Endothelial cell of umbilical vein (primary cell): ENCODE measurements at regions not wholly inside any gene's neighbourhood (a gene's known extent, or its start where the extent isn't known, plus 50 kb on each side); places are given as distances from the start of the nearest gene placed in this dataset.

ENCODE experiments used
- BruUV-seq: library from RNA; stranded (reverse); fragments of 400-500 nt; replicated peaks from 2 replicates; lab custom pipeline; 2021; lab: Mats Ljungman, UMichigan
- CTCF ChIA-PET: fragments of 300-600, 350-600 bp; sonication (Branson Sonifier 250); formaldehyde crosslinking; loops from one replicate; lab custom pipeline; 2021; ENCODE audit warnings: antibody characterized with exemption, inconsistent platforms; lab: Charles Lee
- POLR2A ChIA-PET: fragments of 300-600, 350-600 bp; sonication (Branson Sonifier 250); formaldehyde crosslinking; loops from one replicate; lab custom pipeline; 2021; ENCODE audit warnings: antibody characterized with exemption, inconsistent platforms; lab: Charles Lee
- DNase-seq: peaks from one replicate; pipeline ENCODE4 v3.0.0-alpha.2; 2011; ENCODE audit warnings: low read depth, low spot score
- FAIRE-seq: peaks from 2 replicates; lab custom pipeline; 2011; peaks lifted over from hg19 to GRCh38; lab: Jason Lieb, UNC
- H2AFZ ChIP-seq: 2 replicates; pipeline ENCODE4 v1.6.0; 2012; ENCODE audit warnings: low read depth, low read length, control low read depth, inconsistent platforms
- H3K27ac ChIP-seq: 2 replicates; pipeline ENCODE4 v1.5.1; 2011; ENCODE audit warnings: low read depth, mild to moderate bottlenecking, control low read depth, low read length, moderate library complexity; ENCODE audit not compliant: insufficient read depth
- H3K27me3 ChIP-seq, 2 experiments: 2 replicates each; pipeline versions ENCODE4 v1.6.0 to v1.6.1; 2011; ENCODE audit warnings: low read length in 2 of 2, mixed read lengths in 1 of 2; ENCODE audit not compliant: control insufficient read depth in 2 of 2, insufficient read depth in 2 of 2
- H3K36me3 ChIP-seq, 2 experiments: 2 replicates in 1 of 2; 3 replicates in 1 of 2; pipeline ENCODE4 v1.5.1; 2011; ENCODE audit warnings: low read length in 2 of 2, mild to moderate bottlenecking in 1 of 2, moderate library complexity in 1 of 2; ENCODE audit not compliant: control insufficient read depth in 2 of 2, insufficient read depth in 2 of 2; ENCODE audit errors: extremely low read depth in 1 of 2
- H3K4me1 ChIP-seq: 3 replicates; pipeline ENCODE4 v1.5.1; 2011; ENCODE audit warnings: mild to moderate bottlenecking, low read length; ENCODE audit not compliant: control insufficient read depth, insufficient read depth; ENCODE audit errors: extremely low read depth
- H3K4me2 ChIP-seq: 2 replicates; pipeline ENCODE4 v1.6.1; 2011; ENCODE audit warnings: low read length, control low read depth, mixed read lengths; ENCODE audit not compliant: insufficient read depth
- H3K4me3 ChIP-seq, 3 experiments: fragments of 200-600 bp in 1 of 3; sonication (generic), shearing (Covaris generic) in 1 of 3; replicated peaks in 1 of 3; 2 replicates each; pipeline ENCODE4 v1.5.1; 2011 to 2016; ENCODE audit warnings: control low read depth in 3 of 3, low read length in 3 of 3, mild to moderate bottlenecking in 2 of 3, inconsistent platforms in 1 of 3, low read depth in 1 of 3, moderate library complexity in 1 of 3; ENCODE audit not compliant: insufficient read depth in 1 of 3
- H3K79me2 ChIP-seq: 2 replicates; pipeline ENCODE4 v1.6.0; 2012; ENCODE audit warnings: low read length, inconsistent platforms; ENCODE audit not compliant: control insufficient read depth, insufficient read depth
- H3K9ac ChIP-seq: replicated peaks from 2 replicates; pipeline ENCODE3; 2011; ENCODE audit warnings: low read length, control low read depth; ENCODE audit not compliant: insufficient read depth; ENCODE audit errors: extremely low read depth
- H3K9me1 ChIP-seq: replicated peaks from 3 replicates; pipeline ENCODE4 v1.6.0; 2011; ENCODE audit warnings: mild to moderate bottlenecking, low read length; ENCODE audit not compliant: control insufficient read depth, insufficient read depth; ENCODE audit errors: extremely low read depth
- H3K9me3 ChIP-seq: replicated peaks from 2 replicates; pipeline ENCODE4 v1.5.1; 2012; ENCODE audit warnings: low read length, inconsistent platforms; ENCODE audit not compliant: control insufficient read depth, insufficient read depth
- H4K20me1 ChIP-seq: replicated peaks from 2 replicates; pipeline ENCODE3; 2011; ENCODE audit warnings: mild to moderate bottlenecking, low read length; ENCODE audit not compliant: control insufficient read depth, insufficient read depth; ENCODE audit errors: extremely low read depth
- EZH2 ChIP-seq: IDR thresholded peaks from 2 replicates; pipeline ENCODE4 v1.6.1; 2012; ENCODE audit warnings: borderline replicate concordance, low read depth, mild to moderate bottlenecking, moderate library complexity, low read length, inconsistent platforms; ENCODE audit not compliant: severe bottlenecking
- FOS ChIP-seq: IDR thresholded peaks from 2 replicates; pipeline ENCODE4 v1.6.1; 2011; ENCODE audit warnings: mild to moderate bottlenecking, low read length, moderate library complexity, borderline replicate concordance; ENCODE audit not compliant: insufficient read depth
- GATA2 ChIP-seq: IDR thresholded peaks from 2 replicates; pipeline ENCODE4 v1.7.0; 2011; ENCODE audit warnings: low read depth, mild to moderate bottlenecking, moderate library complexity, mixed read lengths, low read length; ENCODE audit not compliant: insufficient read length, insufficient read depth
- JUN ChIP-seq: IDR thresholded peaks from 2 replicates; pipeline ENCODE4 v1.6.1; 2011; ENCODE audit warnings: borderline replicate concordance, low read depth; ENCODE audit not compliant: insufficient read length, insufficient read depth
- MYC ChIP-seq: IDR thresholded peaks from one replicate; pipeline ENCODE4 v1.6.1; 2011; ENCODE audit warnings: mild to moderate bottlenecking, low read depth, low read length
- POLR2A ChIP-seq: IDR thresholded peaks from 2 replicates; pipeline ENCODE4 v1.6.1; 2012; ENCODE audit warnings: low read depth, mild to moderate bottlenecking, control low read depth, low read length
- POLR2AphosphoS5 ChIP-seq: IDR thresholded peaks from 2 replicates; pipeline ENCODE4 v1.6.1; 2012; ENCODE audit warnings: low read depth, mild to moderate bottlenecking, control low read depth, low read length, moderate library complexity; ENCODE audit not compliant: insufficient read depth
- dilution Hi-C: fragments of 300-500 bp; cut with MboI; formaldehyde crosslinking; loops from one replicate; pipeline ENCODE4 v1.15.0; 2019; ENCODE audit warnings: low sequenced_read_pairs; ENCODE audit not compliant: extremely low pct_ligation_motif_present
- intact Hi-C: fragments of 100-400 bp; cut with micrococcal nuclease; formaldehyde crosslinking; loops from one replicate; pipeline ENCODE4 v1.10.0; 2022
- TF ChIP-seq, protein P1 (sequence below): IDR thresholded peaks from 2 replicates; pipeline ENCODE4 v1.6.1; 2011; ENCODE audit not compliant: insufficient read depth, insufficient read length
- TF ChIP-seq, protein P2 (sequence below), 2 donors: IDR thresholded peaks; 1 replicate in 1 of 2; 2 replicates in 1 of 2; pipeline ENCODE4 v1.5.1; 2011; ENCODE audit warnings: low read length in 2 of 2, mild to moderate bottlenecking in 2 of 2, moderate library complexity in 2 of 2, control low read depth in 1 of 2, inconsistent platforms in 1 of 2, low read depth in 1 of 2; ENCODE audit not compliant: insufficient read depth in 1 of 2; ENCODE audit errors: extremely low read depth in 1 of 2

DNA sequence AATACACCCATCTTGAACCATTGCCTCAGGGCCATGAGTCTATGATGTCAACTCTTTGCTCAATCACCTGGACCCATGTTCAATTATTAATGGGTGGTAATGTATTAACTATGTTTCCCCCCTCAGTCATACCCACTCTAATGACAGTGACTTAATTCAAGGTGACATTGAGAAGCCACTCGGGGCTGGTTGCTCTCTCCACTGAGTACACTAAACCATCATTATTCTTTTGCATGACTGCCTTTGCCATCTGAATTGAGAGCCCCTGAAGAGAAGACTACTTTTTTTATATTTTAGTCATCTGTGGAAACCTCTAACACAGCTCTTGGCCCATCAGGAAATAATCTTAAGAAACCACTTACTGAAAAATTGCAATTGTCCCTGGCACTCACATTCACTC is 139.2 kb upstream of the SOX21 start:
- H3K27me3 ChIP-seq = peaks cover 7 to 14% of the 10 kb centered on the region in 2 experiments
- H3K9me3 ChIP-seq = no peaks in the 10 kb centered on the region
- CTCF ChIA-PET = no interaction called here
- H3K27ac ChIP-seq = no peak overlapping the region
- H3K36me3 ChIP-seq = no peaks in the 10 kb centered on the region
- intact Hi-C loops (loop anchor here (10.0 kb wide), 1 partner anchor 137 kb away; the partner anchor contains the start of gene SOX21), dilution Hi-C loops (no loop called here)
- FAIRE-seq (no peak), DNase-seq (no peak)
- no peaks in the 10 kb centered on the region for H3K4me1 ChIP-seq
- H3K9ac ChIP-seq = no peak overlapping the region
- no TSS peak for BruUV-seq
- H3K9me1 ChIP-seq = no peaks in the 10 kb centered on the region
- H2AFZ ChIP-seq = no peak overlapping the region
- POLR2A ChIA-PET = no interaction called here
- no peak for TF ChIP-seq GATA2
- TF ChIP-seq FOS = no peak
- no peak for TF ChIP-seq POLR2A
- TF ChIP-seq, protein P1, sequence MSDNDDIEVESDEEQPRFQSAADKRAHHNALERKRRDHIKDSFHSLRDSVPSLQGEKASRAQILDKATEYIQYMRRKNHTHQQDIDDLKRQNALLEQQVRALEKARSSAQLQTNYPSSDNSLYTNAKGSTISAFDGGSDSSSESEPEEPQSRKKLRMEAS = no peak
- TF ChIP-seq EZH2 = no peak
- TF ChIP-seq JUN = no peak
- TF ChIP-seq, protein P2, sequence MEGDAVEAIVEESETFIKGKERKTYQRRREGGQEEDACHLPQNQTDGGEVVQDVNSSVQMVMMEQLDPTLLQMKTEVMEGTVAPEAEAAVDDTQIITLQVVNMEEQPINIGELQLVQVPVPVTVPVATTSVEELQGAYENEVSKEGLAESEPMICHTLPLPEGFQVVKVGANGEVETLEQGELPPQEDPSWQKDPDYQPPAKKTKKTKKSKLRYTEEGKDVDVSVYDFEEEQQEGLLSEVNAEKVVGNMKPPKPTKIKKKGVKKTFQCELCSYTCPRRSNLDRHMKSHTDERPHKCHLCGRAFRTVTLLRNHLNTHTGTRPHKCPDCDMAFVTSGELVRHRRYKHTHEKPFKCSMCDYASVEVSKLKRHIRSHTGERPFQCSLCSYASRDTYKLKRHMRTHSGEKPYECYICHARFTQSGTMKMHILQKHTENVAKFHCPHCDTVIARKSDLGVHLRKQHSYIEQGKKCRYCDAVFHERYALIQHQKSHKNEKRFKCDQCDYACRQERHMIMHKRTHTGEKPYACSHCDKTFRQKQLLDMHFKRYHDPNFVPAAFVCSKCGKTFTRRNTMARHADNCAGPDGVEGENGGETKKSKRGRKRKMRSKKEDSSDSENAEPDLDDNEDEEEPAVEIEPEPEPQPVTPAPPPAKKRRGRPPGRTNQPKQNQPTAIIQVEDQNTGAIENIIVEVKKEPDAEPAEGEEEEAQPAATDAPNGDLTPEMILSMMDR (IDR thresholded peaks at IDR 0.05; ENCODE audit: extremely low read depth in 1 of 2, insufficient read depth in 1 of 2, low read depth in 1 of 2, low read length in 2 of 2) = no peak
- no peak for TF ChIP-seq MYC
- TF ChIP-seq POLR2AphosphoS5 = no peak
- H4K20me1 ChIP-seq = no peaks in the 10 kb centered on the region
- no peak overlapping the region for H3K4me2 ChIP-seq
- no peaks in the 10 kb centered on the region for H3K79me2 ChIP-seq
- no peak overlapping the region for H3K4me3 ChIP-seq
